Naive thymus-derived CD4-positive, alpha-beta T cell (primary cell): ENCODE measurements at regions not wholly inside any gene's neighbourhood (a gene's known extent, or its start where the extent isn't known, plus 50 kb on each side); places are given as distances from the start of the nearest gene placed in this dataset.

ENCODE experiments used
- ATAC-seq: fragments of 150-1000 bp; cut with Tn5 transposase; 2 replicates; pipeline ENCODE4 v1.10.0; 2021; ENCODE audit warnings: mild to moderate bottlenecking, moderate library complexity
- CTCF ChIA-PET: fragments of 350-600 bp; sonication (Branson Sonifier 250); formaldehyde crosslinking; loops from one replicate; lab custom pipeline; 2021; ENCODE audit warnings: antibody characterized with exemption; lab: Charles Lee
- POLR2A ChIA-PET: fragments of 350-600 bp; sonication (Branson Sonifier 250); formaldehyde crosslinking; loops from one replicate; lab custom pipeline; 2021; ENCODE audit warnings: antibody characterized with exemption, inconsistent platforms; lab: Charles Lee
- DNase-seq, 9 donors: peaks; one replicate each; pipeline versions ENCODE4 v3.0.0 to v3.0.0-alpha.2; 2020 to 2022; ENCODE audit warnings: mixed read lengths in 1 of 9
- H3K27ac ChIP-seq: one replicate; pipeline ENCODE4 v1.7.0; 2013; ENCODE audit warnings: mild to moderate bottlenecking, low read depth, low read length, moderate library complexity
- H3K27me3 ChIP-seq, 2 donors: one replicate each; pipeline ENCODE4 v1.7.0; 2013; ENCODE audit warnings: low read length in 2 of 2, mild to moderate bottlenecking in 2 of 2, moderate library complexity in 2 of 2; ENCODE audit not compliant: control insufficient read depth in 2 of 2, insufficient read depth in 2 of 2
- H3K36me3 ChIP-seq, 3 experiments: 1 replicate in 2 of 3; 2 replicates in 1 of 3; pipeline ENCODE4 v1.7.0; 2013; ENCODE audit warnings: low read length in 3 of 3, mild to moderate bottlenecking in 3 of 3, moderate library complexity in 1 of 3; ENCODE audit not compliant: insufficient read depth in 3 of 3, control insufficient read depth in 2 of 3
- H3K4me1 ChIP-seq, 2 donors: one replicate each; pipeline ENCODE4 v1.7.0; 2013; ENCODE audit warnings: low read length in 2 of 2, mild to moderate bottlenecking in 2 of 2, moderate library complexity in 1 of 2; ENCODE audit not compliant: control insufficient read depth in 2 of 2, insufficient read depth in 2 of 2
- H3K4me3 ChIP-seq: 2 replicates; pipeline ENCODE4 v1.7.0; 2013; ENCODE audit warnings: mild to moderate bottlenecking, low read length
- H3K9me3 ChIP-seq, 3 experiments: 1 replicate in 2 of 3; 2 replicates in 1 of 3; pipeline ENCODE4 v1.7.0; 2013; ENCODE audit warnings: low read length in 3 of 3; ENCODE audit not compliant: control insufficient read depth in 2 of 3
- H3K27ac Mint-ChIP-seq, 9 donors: one replicate each; pipeline ENCODE4 v1.8.0; 2020 to 2022; ENCODE audit warnings: mixed read lengths in 9 of 9, mild to moderate bottlenecking in 8 of 9, moderate library complexity in 5 of 9, inconsistent platforms in 2 of 9
- H3K27me3 Mint-ChIP-seq, 5 donors: one replicate each; pipeline ENCODE4 v1.8.0; 2021 to 2022; ENCODE audit warnings: mixed read lengths in 5 of 5, mild to moderate bottlenecking in 1 of 5
- H3K36me3 Mint-ChIP-seq, 5 donors: one replicate each; pipeline ENCODE4 v1.8.0; 2020 to 2022; ENCODE audit warnings: mixed read lengths in 5 of 5, mild to moderate bottlenecking in 3 of 5, inconsistent platforms in 1 of 5
- H3K4me1 Mint-ChIP-seq, 7 donors: one replicate each; pipeline ENCODE4 v1.8.0; 2020 to 2022; ENCODE audit warnings: mixed read lengths in 7 of 7, mild to moderate bottlenecking in 3 of 7, inconsistent platforms in 1 of 7
- H3K4me3 Mint-ChIP-seq, 10 donors: one replicate each; pipeline ENCODE4 v1.8.0; 2020 to 2022; ENCODE audit warnings: mild to moderate bottlenecking in 10 of 10, mixed read lengths in 10 of 10, moderate library complexity in 6 of 10, inconsistent platforms in 2 of 10
- H3K9me3 Mint-ChIP-seq, 11 donors: one replicate each; pipeline ENCODE4 v1.8.0; 2020 to 2022; ENCODE audit warnings: mixed read lengths in 11 of 11, mild to moderate bottlenecking in 4 of 11, inconsistent platforms in 1 of 11, moderate library complexity in 1 of 11
- intact Hi-C, 2 donors: fragments of 100-400 bp; cut with micrococcal nuclease; formaldehyde crosslinking; loops; one replicate each; pipeline ENCODE4 v1.15.1; 2023

DNA sequence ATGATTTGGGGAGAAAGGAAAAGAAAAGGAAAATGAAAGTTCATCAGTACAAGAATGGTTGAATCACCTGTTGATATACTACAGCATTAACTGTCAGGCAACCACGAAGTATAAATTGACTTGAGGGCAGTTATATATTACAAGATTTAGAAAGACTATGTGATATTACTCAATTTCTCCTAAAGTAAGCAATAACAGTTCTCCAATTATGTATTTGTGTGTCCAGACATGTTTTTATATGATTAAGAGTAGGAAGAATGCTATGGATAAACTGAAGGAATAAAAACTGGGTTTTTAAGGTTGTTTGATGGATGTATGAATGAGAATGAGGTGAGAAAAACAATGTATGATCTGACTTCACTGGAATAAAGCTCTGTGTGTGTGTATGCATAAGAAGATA lies 2234.4 kb downstream of the ARAP2 start:
- H3K36me3 Mint-ChIP-seq, result no peaks in the 10 kb centered on the region
- H3K4me3 Mint-ChIP-seq, result no peak overlapping the region
- H3K9me3 Mint-ChIP-seq, result peaks cover 0 to 11% (median 2%) of the 10 kb centered on the region in 11 donors
- no peak overlapping the region for H3K4me3 ChIP-seq
- DNase-seq (no peak), ATAC-seq (no peak)
- H3K27me3 Mint-ChIP-seq, result no peaks in the 10 kb centered on the region
- ChIA-PET CTCF (no interaction called here), POLR2A (no interaction called here)
- no peaks in the 10 kb centered on the region for H3K4me1 Mint-ChIP-seq
- H3K27ac Mint-ChIP-seq, result no peak overlapping the region
- H3K9me3 ChIP-seq, result no peaks in the 10 kb centered on the region
- no peaks in the 10 kb centered on the region for H3K27me3 ChIP-seq
- no peak overlapping the region for H3K27ac ChIP-seq
- intact Hi-C loops, result no loop called here
- no peaks in the 10 kb centered on the region for H3K4me1 ChIP-seq
- H3K36me3 ChIP-seq, result no peaks in the 10 kb centered on the region

DNA sequence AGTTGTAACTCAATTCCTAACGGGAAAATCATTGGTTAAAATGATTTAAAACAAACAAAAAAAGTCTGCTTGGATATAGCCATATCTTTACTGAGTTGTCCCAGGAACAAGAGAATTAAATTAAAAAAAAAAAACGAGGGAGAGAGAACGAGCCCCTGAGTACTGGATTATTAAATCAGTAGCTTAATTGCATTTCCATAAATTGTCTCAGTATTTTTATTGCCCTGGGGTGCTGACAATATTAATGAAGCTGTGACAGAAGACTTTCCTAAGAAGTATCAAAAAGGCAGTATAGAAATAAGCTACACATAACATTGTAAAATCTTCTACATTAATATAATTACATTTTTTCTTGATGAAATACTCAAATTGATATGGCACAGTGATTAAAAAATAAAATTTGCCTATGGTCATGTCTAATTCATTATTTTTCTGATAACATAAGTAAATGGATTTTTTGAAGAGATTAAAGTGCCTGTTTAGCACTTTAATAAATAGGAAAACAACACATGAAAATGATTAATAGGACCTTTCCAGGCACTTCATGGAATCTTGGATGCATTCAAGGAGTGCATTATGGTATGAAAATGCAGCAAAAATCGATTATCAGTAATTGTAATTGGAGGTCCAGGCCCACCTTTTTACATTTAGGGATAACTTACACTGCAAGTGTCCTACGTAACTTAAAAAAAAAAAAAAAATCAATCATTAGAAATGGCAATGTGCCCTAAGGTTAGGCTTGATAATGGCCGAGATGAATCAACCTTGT lies 2233.4 kb downstream of the ARAP2 start:
- no peaks in the 10 kb centered on the region for H3K4me1 Mint-ChIP-seq
- no peaks in the 10 kb centered on the region for H3K27me3 ChIP-seq
- ChIA-PET POLR2A (no interaction called here), CTCF (no interaction called here)
- H3K4me1 ChIP-seq, result no peaks in the 10 kb centered on the region
- intact Hi-C loops, result no loop called here
- H3K9me3 ChIP-seq, result no peaks in the 10 kb centered on the region
- H3K27ac ChIP-seq, result no peak overlapping the region
- no peak overlapping the region for H3K27ac Mint-ChIP-seq
- ATAC-seq (no peak), DNase-seq (no peak)
- no peak overlapping the region for H3K4me3 ChIP-seq
- H3K36me3 ChIP-seq, result no peaks in the 10 kb centered on the region
- no peaks in the 10 kb centered on the region for H3K36me3 Mint-ChIP-seq
- no peaks in the 10 kb centered on the region for H3K27me3 Mint-ChIP-seq
- H3K4me3 Mint-ChIP-seq, result no peak overlapping the region
- H3K9me3 Mint-ChIP-seq, result peaks cover 0 to 11% (median 2%) of the 10 kb centered on the region in 11 donors

DNA sequence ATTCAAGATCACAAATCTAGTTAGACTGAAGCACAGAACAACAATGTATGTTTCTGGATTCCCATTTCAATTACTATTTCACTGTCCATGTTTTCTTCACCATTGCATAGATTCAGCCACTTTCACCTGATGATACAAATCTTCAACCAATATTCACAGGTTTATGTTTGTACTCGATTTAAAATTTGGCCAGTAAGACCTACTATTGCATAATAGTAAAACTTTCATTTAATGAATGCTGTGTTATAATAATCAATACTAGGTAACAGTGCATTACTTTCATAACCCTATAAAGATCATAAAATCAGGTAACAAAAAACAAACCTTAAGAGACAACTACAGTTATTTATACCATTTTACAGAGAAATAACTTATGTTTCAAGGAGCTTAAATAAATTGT lies 2209.1 kb downstream of the ARAP2 start:
- no peaks in the 10 kb centered on the region for H3K36me3 ChIP-seq
- H3K4me1 ChIP-seq, result no peaks in the 10 kb centered on the region
- no peaks in the 10 kb centered on the region for H3K27me3 Mint-ChIP-seq
- no peak overlapping the region for H3K27ac Mint-ChIP-seq
- CTCF ChIA-PET, result no interaction called here
- no peak overlapping the region for H3K4me3 ChIP-seq
- POLR2A ChIA-PET, result no interaction called here
- no peak overlapping the region for H3K27ac ChIP-seq
- no peak overlapping the region for H3K4me3 Mint-ChIP-seq
- H3K36me3 Mint-ChIP-seq, result no peaks in the 10 kb centered on the region
- no peak for ATAC-seq
- no peaks in the 10 kb centered on the region for H3K4me1 Mint-ChIP-seq
- no peaks in the 10 kb centered on the region for H3K27me3 ChIP-seq
- H3K9me3 Mint-ChIP-seq, result peaks cover 0 to 10% (median 3%) of the 10 kb centered on the region in 11 donors
- no peak for DNase-seq
- intact Hi-C loops, result no loop called here
- H3K9me3 ChIP-seq, result no peaks in the 10 kb centered on the region

DNA sequence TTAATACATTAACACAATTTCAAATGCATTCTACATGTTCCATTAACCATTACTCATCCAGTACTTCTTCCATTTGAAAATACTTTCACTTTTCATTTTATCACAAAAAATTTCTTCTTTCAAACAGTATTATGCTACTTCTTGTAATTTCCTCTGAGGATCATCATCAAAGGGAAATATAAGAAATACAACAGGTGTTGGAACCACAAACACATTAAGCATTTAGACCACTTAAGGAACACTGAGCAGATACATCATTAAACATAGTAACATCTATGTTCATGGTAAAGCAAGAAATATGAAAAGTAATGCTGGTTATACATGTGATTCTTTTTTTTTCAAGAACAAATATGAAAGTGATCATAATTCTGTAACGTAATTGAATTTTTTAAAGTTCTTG lies 2207.0 kb downstream of the ARAP2 start:
- Histone ChIP-seq H3K9me3 (no peaks in the 10 kb centered on the region), H3K36me3 (no peaks in the 10 kb centered on the region), H3K4me3 (no peak overlapping the region), H3K4me1 (no peaks in the 10 kb centered on the region), H3K27me3 (no peaks in the 10 kb centered on the region), H3K27ac (no peak overlapping the region)
- POLR2A ChIA-PET, result no interaction called here
- Mint-ChIP-seq H3K4me3 (no peak overlapping the region), H3K36me3 (no peaks in the 10 kb centered on the region), H3K27ac (no peak overlapping the region), H3K9me3 (peaks cover 0 to 11% (median 1%) of the 10 kb centered on the region in 11 donors), H3K4me1 (no peaks in the 10 kb centered on the region), H3K27me3 (no peaks in the 10 kb centered on the region)
- DNase-seq, result no peak
- intact Hi-C loops, result no loop called here
- CTCF ChIA-PET, result no interaction called here
- no peak for ATAC-seq

DNA sequence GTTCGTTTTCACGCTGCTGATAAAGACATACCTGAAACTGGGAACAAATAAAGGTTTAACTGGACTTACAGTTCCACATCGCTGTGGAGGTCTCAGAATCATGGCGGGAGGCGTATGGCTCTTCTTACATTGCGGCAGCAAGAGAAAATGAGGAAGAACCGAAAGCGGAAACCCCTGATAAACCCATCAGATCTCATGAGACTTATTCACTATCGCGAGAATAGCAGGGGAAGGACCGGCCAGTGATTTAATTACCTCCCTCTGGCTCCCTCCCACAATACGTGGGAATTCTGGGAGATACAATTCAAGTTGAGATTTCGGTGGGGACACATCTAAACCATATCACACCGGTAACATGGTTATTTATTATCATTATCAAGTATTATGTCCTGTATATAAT lies 2204.5 kb downstream of the ARAP2 start:
- Mint-ChIP-seq H3K9me3 (peaks cover 0 to 22% (median 3%) of the 10 kb centered on the region in 11 donors), H3K27ac (no peak overlapping the region), H3K4me1 (no peaks in the 10 kb centered on the region), H3K27me3 (no peaks in the 10 kb centered on the region), H3K36me3 (no peaks in the 10 kb centered on the region), H3K4me3 (no peak overlapping the region)
- Histone ChIP-seq H3K27ac (no peak overlapping the region), H3K4me1 (no peaks in the 10 kb centered on the region), H3K4me3 (no peak overlapping the region), H3K27me3 (no peaks in the 10 kb centered on the region), H3K9me3 (no peaks in the 10 kb centered on the region), H3K36me3 (no peaks in the 10 kb centered on the region)
- DNase-seq (no peak), ATAC-seq (no peak)
- ChIA-PET CTCF (no interaction called here), POLR2A (no interaction called here)
- intact Hi-C loops, result no loop called here

DNA sequence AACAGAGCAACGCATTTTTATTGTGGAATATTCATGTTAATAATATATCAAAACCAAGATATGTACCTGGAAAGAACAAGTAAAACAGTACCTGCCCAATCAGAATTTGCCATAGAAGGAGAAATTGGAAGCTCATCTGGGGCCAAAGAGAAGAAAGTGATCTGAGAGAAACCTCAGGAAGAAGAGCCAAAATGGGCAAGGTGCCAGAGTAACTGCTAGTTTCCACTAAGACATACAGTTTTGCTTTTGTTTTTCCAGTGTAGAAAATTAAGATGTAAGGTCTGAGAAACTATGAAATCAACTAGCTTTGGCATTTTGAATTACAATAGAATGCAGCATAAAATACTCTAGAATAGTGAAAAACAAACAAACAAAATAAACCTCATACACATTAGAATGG lies 2201.2 kb downstream of the ARAP2 start:
- Histone ChIP-seq H3K27me3 (no peaks in the 10 kb centered on the region), H3K4me3 (no peak overlapping the region), H3K4me1 (no peaks in the 10 kb centered on the region), H3K36me3 (no peaks in the 10 kb centered on the region), H3K27ac (no peak overlapping the region), H3K9me3 (no peaks in the 10 kb centered on the region)
- Mint-ChIP-seq H3K4me3 (no peak overlapping the region), H3K27me3 (no peaks in the 10 kb centered on the region), H3K9me3 (peaks cover 0 to 37% (median 3%) of the 10 kb centered on the region in 11 donors), H3K27ac (no peak overlapping the region), H3K4me1 (no peaks in the 10 kb centered on the region), H3K36me3 (no peaks in the 10 kb centered on the region)
- intact Hi-C loops, result no loop called here
- CTCF ChIA-PET, result no interaction called here
- POLR2A ChIA-PET, result no interaction called here
- DNase-seq, result no peak
- ATAC-seq, result no peak

DNA sequence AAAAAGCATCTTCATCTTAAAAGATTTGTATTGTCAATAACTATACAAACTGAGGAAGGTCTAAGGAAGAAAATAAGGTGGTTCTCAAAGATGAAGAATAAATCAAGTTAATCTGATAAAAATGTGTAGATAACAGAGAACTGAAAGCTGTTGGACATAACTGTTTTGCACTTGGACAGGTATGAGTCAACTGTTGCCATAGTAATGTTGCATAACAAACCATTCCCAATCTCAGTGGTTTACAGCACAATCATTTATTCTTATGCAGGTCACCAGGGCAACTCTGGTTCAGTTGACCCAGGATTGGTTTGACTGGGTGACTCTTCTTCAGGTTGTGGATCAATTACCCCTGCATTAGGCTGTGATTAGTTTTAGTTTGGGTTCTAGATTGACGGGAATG lies 2197.7 kb downstream of the ARAP2 start:
- intact Hi-C loops, result no loop called here
- DNase-seq (no peak), ATAC-seq (no peak)
- Histone ChIP-seq H3K4me1 (no peaks in the 10 kb centered on the region), H3K27ac (no peak overlapping the region), H3K36me3 (no peaks in the 10 kb centered on the region), H3K9me3 (no peaks in the 10 kb centered on the region), H3K4me3 (no peak overlapping the region), H3K27me3 (no peaks in the 10 kb centered on the region)
- Mint-ChIP-seq H3K4me1 (no peaks in the 10 kb centered on the region), H3K27me3 (no peaks in the 10 kb centered on the region), H3K27ac (no peak overlapping the region), H3K9me3 (peaks cover 0 to 33% (median 3%) of the 10 kb centered on the region in 11 donors), H3K36me3 (no peaks in the 10 kb centered on the region), H3K4me3 (no peak overlapping the region)
- ChIA-PET POLR2A (no interaction called here), CTCF (no interaction called here)
